H1 (cell line): ENCODE measurements at regions not wholly inside any gene's neighbourhood (a gene's known extent, or its start where the extent isn't known, plus 50 kb on each side); places are given as distances from the start of the nearest gene placed in this dataset.

Experiments
- CTCF ChIA-PET: fragments of 300-600 bp; sonication (Branson Sonifier 250); formaldehyde crosslinking; loops from one replicate; lab custom pipeline; 2021; ENCODE audit not compliant: partially characterized antibody; lab: Charles Lee
- POLR2A ChIA-PET: fragments of 300-600 bp; sonication (Branson Sonifier 250); formaldehyde crosslinking; loops from one replicate; lab custom pipeline; 2021; ENCODE audit warnings: inconsistent platforms; ENCODE audit not compliant: partially characterized antibody; lab: Charles Lee
- DNase-seq, 2 experiments: peaks; one replicate each; pipeline versions ENCODE4 v3.0.0 to v3.0.0-alpha.2; 2010 to 2022; ENCODE audit warnings: low spot score in 2 of 2, low read depth in 1 of 2, mixed read lengths in 1 of 2
- FAIRE-seq: peaks from 2 replicates; lab custom pipeline; 2011; peaks lifted over from hg19 to GRCh38; lab: Jason Lieb, UNC
- H2AFZ ChIP-seq: 2 replicates; pipeline ENCODE4 v1.8.1; 2012; ENCODE audit warnings: low read length, inconsistent platforms
- H2AK5ac ChIP-seq: 2 replicates; pipeline ENCODE4 v1.6.1; 2013; ENCODE audit warnings: low read depth, low read length
- H2BK120ac ChIP-seq: replicated peaks from 2 replicates; pipeline ENCODE3; 2013; ENCODE audit warnings: low read depth, low read length, inconsistent platforms
- H2BK12ac ChIP-seq: 2 replicates; pipeline ENCODE4 v1.6.1; 2013; ENCODE audit warnings: low read depth, low read length
- H2BK15ac ChIP-seq: 2 replicates; pipeline ENCODE4 v1.6.1; 2013; ENCODE audit warnings: low read length
- H2BK20ac ChIP-seq: 2 replicates; pipeline ENCODE4 v1.6.1; 2013; ENCODE audit warnings: low read length
- H2BK5ac ChIP-seq: 2 replicates; pipeline ENCODE4 v1.6.1; 2013; ENCODE audit warnings: low read depth, low read length
- H3K14ac ChIP-seq: 2 replicates; pipeline ENCODE4 v1.6.1; 2013; ENCODE audit warnings: inconsistent platforms; ENCODE audit not compliant: insufficient read length
- H3K18ac ChIP-seq: 2 replicates; pipeline ENCODE4 v1.6.1; 2013; ENCODE audit warnings: low read length; ENCODE audit errors: extremely low read depth
- H3K23ac ChIP-seq: 2 replicates; pipeline ENCODE4 v1.6.1; 2013; ENCODE audit warnings: inconsistent platforms; ENCODE audit not compliant: insufficient read length
- H3K23me2 ChIP-seq: 2 replicates; pipeline ENCODE4 v1.6.1; 2013; ENCODE audit warnings: low read depth, low read length
- H3K27ac ChIP-seq: 2 replicates; pipeline ENCODE4 v1.6.1; 2011; ENCODE audit warnings: low read depth, low read length, inconsistent platforms
- H3K27me3 ChIP-seq, 4 experiments: replicated peaks in 1 of 4; 1 replicate in 1 of 4; 2 replicates in 3 of 4; pipeline versions ENCODE4 v1.6.1 to v1.8.1; 2011 to 2013; ENCODE audit warnings: low read length in 3 of 4, mild to moderate bottlenecking in 3 of 4, inconsistent platforms in 2 of 4, mixed read lengths in 2 of 4, moderate library complexity in 1 of 4; ENCODE audit not compliant: control insufficient read depth in 3 of 4, insufficient read depth in 3 of 4; ENCODE audit errors: extremely low read depth in 1 of 4
- H3K36me3 ChIP-seq, 4 experiments: 2 replicates each; pipeline versions ENCODE4 v1.6.1 to v1.8.1; 2011 to 2013; ENCODE audit warnings: mild to moderate bottlenecking in 4 of 4, low read length in 3 of 4, moderate library complexity in 2 of 4, control low read depth in 1 of 4, inconsistent platforms in 1 of 4; ENCODE audit not compliant: insufficient read depth in 4 of 4, control insufficient read depth in 2 of 4
- H3K4ac ChIP-seq: replicated peaks from 2 replicates; pipeline ENCODE3; 2013; ENCODE audit warnings: low read length, low read depth, mixed read lengths, inconsistent platforms; ENCODE audit not compliant: insufficient read length
- H3K4me1 ChIP-seq, 4 experiments: replicated peaks in 1 of 4; 1 replicate in 1 of 4; 2 replicates in 3 of 4; pipeline versions ENCODE4 v1.6.1 to v1.8.1; 2011 to 2013; ENCODE audit warnings: low read length in 3 of 4, inconsistent platforms in 2 of 4, mixed read lengths in 1 of 4; ENCODE audit not compliant: insufficient read depth in 4 of 4, control insufficient read depth in 3 of 4
- H3K4me2 ChIP-seq, 2 experiments: 2 replicates each; pipeline versions ENCODE4 v1.6.1 to v1.8.1; 2011 to 2013; ENCODE audit warnings: low read depth in 2 of 2, low read length in 2 of 2, control low read depth in 1 of 2, inconsistent platforms in 1 of 2, mild to moderate bottlenecking in 1 of 2; ENCODE audit not compliant: insufficient read depth in 1 of 2
- H3K4me3 ChIP-seq, 4 experiments: fragments of 200-600, 300-600 bp in 1 of 4; sonication (generic), shearing (Covaris generic), sonication (Bioruptor Twin) in 1 of 4; 2 replicates each; pipeline versions ENCODE4 v1.5.1 to v1.8.1; 2011 to 2016; ENCODE audit warnings: low read length in 4 of 4, low read depth in 3 of 4, control low read depth in 2 of 4, inconsistent platforms in 2 of 4, mild to moderate bottlenecking in 2 of 4, mixed read lengths in 1 of 4, moderate library complexity in 1 of 4; ENCODE audit not compliant: insufficient read depth in 2 of 4; ENCODE audit errors: extremely low read depth in 1 of 4
- H3K56ac ChIP-seq: replicated peaks from 2 replicates; pipeline ENCODE3; 2013; ENCODE audit warnings: low read depth, mild to moderate bottlenecking, mixed read lengths, low read length, inconsistent platforms; ENCODE audit not compliant: insufficient read length
- H3K79me1 ChIP-seq: 2 replicates; pipeline ENCODE4 v1.6.1; 2013; ENCODE audit warnings: low read depth, low read length, control low read depth
- H3K79me2 ChIP-seq, 2 experiments: 2 replicates each; pipeline versions ENCODE4 v1.6.1 to v1.8.1; 2012 to 2013; ENCODE audit warnings: low read length in 2 of 2, mild to moderate bottlenecking in 2 of 2, inconsistent platforms in 1 of 2; ENCODE audit not compliant: insufficient read depth in 2 of 2, control insufficient read depth in 1 of 2
- H3K9ac ChIP-seq, 4 experiments: replicated peaks in 1 of 4; 1 replicate in 1 of 4; 2 replicates in 3 of 4; pipeline versions ENCODE4 v1.6.1 to v1.8.1; 2011 to 2013; ENCODE audit warnings: low read depth in 3 of 4, low read length in 3 of 4, control low read depth in 2 of 4, mild to moderate bottlenecking in 2 of 4, moderate library complexity in 2 of 4, inconsistent platforms in 1 of 4; ENCODE audit errors: extremely low read depth in 1 of 4
- H3K9me3 ChIP-seq, 2 experiments: 2 replicates each; pipeline versions ENCODE4 v1.6.1 to v1.8.1; 2012 to 2013; ENCODE audit warnings: mild to moderate bottlenecking in 2 of 2, moderate library complexity in 2 of 2, control low read depth in 1 of 2, inconsistent platforms in 1 of 2, low read depth in 1 of 2, low read length in 1 of 2, mixed read lengths in 1 of 2; ENCODE audit not compliant: insufficient read depth in 2 of 2
- H4K20me1 ChIP-seq, 2 experiments: replicated peaks in 1 of 2; 2 replicates each; pipeline versions ENCODE3 to v1.8.1; 2011 to 2013; ENCODE audit warnings: inconsistent platforms in 2 of 2, low read length in 2 of 2, mild to moderate bottlenecking in 1 of 2; ENCODE audit not compliant: insufficient read depth in 2 of 2, control insufficient read depth in 1 of 2
- H4K5ac ChIP-seq: 2 replicates; pipeline ENCODE4 v1.6.1; 2013; ENCODE audit warnings: low read length, low read depth, mixed read lengths, inconsistent platforms; ENCODE audit not compliant: insufficient read length
- H4K8ac ChIP-seq: 2 replicates; pipeline ENCODE4 v1.8.0; 2013; ENCODE audit warnings: mild to moderate bottlenecking, moderate library complexity, low read length, inconsistent platforms; ENCODE audit not compliant: insufficient read depth; ENCODE audit errors: extremely low read depth
- H4K91ac ChIP-seq: replicated peaks from 2 replicates; pipeline ENCODE3; 2013; ENCODE audit warnings: low read length, mixed read lengths, inconsistent platforms; ENCODE audit not compliant: insufficient read length
- CBX8 ChIP-seq: fragments of 300-800, 300-1000 bp; sonication (generic); IDR thresholded peaks from 2 replicates; pipeline ENCODE4 v1.7.1; 2016; ENCODE audit warnings: low read depth, low read length, borderline replicate concordance
- CHD2 ChIP-seq: IDR thresholded peaks from 2 replicates; pipeline ENCODE4 v1.6.1; 2012; ENCODE audit warnings: low read length, improper control_type of control experiment
- CTCF ChIP-seq, 3 experiments: IDR thresholded peaks; 1 replicate in 2 of 3; 2 replicates in 1 of 3; pipeline versions ENCODE4 v1.5.1 to v1.6.1; 2011; ENCODE audit warnings: low read length in 3 of 3, mild to moderate bottlenecking in 3 of 3, inconsistent platforms in 2 of 3, low read depth in 1 of 3, moderate library complexity in 1 of 3; ENCODE audit not compliant: insufficient read depth in 1 of 3; ENCODE audit errors: control extremely low read depth in 1 of 3
- FOSL1 ChIP-seq: IDR thresholded peaks from 2 replicates; pipeline ENCODE4 v1.6.1; 2011; ENCODE audit warnings: mild to moderate bottlenecking, low read depth, low read length, moderate library complexity; ENCODE audit not compliant: insufficient read depth
- HDAC6 ChIP-seq: IDR thresholded peaks from one replicate; pipeline ENCODE4 v1.7.1; 2012; ENCODE audit warnings: low read depth, mild to moderate bottlenecking, inconsistent platforms, low read length, moderate library complexity
- JUND ChIP-seq: IDR thresholded peaks from 2 replicates; pipeline ENCODE4 v1.6.1; 2011; ENCODE audit warnings: mild to moderate bottlenecking, improper control_type of control experiment, low read length
- MAX ChIP-seq: IDR thresholded peaks from 2 replicates; pipeline ENCODE4 v1.6.1; 2012; ENCODE audit warnings: inconsistent platforms
- PHF8 ChIP-seq: fragments of 200-600 bp; sonication (generic); conservative IDR thresholded peaks from 2 replicates; pipeline ENCODE4 v1.7.1; 2012; ENCODE audit warnings: low read depth, mild to moderate bottlenecking, inconsistent platforms, low read length, moderate library complexity
- POU5F1 ChIP-seq: IDR thresholded peaks from 2 replicates; pipeline ENCODE4 v1.6.1; 2011; ENCODE audit warnings: low read depth, mild to moderate bottlenecking, low read length, moderate library complexity
- RBBP5 ChIP-seq: IDR thresholded peaks from 2 replicates; pipeline ENCODE4 v1.7.1; 2012; ENCODE audit warnings: low read depth, mild to moderate bottlenecking, inconsistent platforms, low read length, moderate library complexity, borderline replicate concordance
- SIN3A ChIP-seq, 2 experiments: IDR thresholded peaks in 1 of 2; conservative IDR thresholded peaks in 1 of 2; 2 replicates each; pipeline ENCODE4 v1.6.1; 2011 to 2012; ENCODE audit warnings: low read length in 2 of 2, improper control_type of control experiment in 1 of 2, low read depth in 1 of 2, mild to moderate bottlenecking in 1 of 2
- SRF ChIP-seq: IDR thresholded peaks from 2 replicates; pipeline ENCODE4 v1.6.1; 2011; ENCODE audit warnings: mild to moderate bottlenecking, low read depth, low read length, moderate library complexity
- WGBS, 2 experiments: shearing (Covaris generic) in 1 of 2; methylation state at CpG; one replicate each; pipeline versions ENCODE4 v1.1.6 to v1.1.7; 2013 to 2015; ENCODE audit warnings: low lambda C conversion rate in 2 of 2, mixed read lengths in 2 of 2, inconsistent platforms in 1 of 2, low coverage in 1 of 2, missing lambda C conversion rate in 1 of 2; ENCODE audit not compliant: insufficient replicate concordance in 2 of 2, insufficient coverage in 1 of 2, insufficient read length in 1 of 2; ENCODE audit errors: extremely low coverage in 1 of 2, missing lambda C conversion rate in 1 of 2; 5-methylcytosine and 5-hydroxymethylcytosine counted together

GRCh38 chrY:8051340-8051739 is 1139.8 kb upstream of the AMELY start:
- Histone ChIP-seq H3K23ac (no peak overlapping the region), H2BK20ac (no peak overlapping the region), H3K9ac (no peak overlapping the region), H2BK120ac (no peak overlapping the region), H3K4me1 (no peaks in the 10 kb centered on the region), H2BK5ac (no peak overlapping the region), H2BK15ac (no peak overlapping the region), H3K79me2 (no peaks in the 10 kb centered on the region), H4K20me1 (no peaks in the 10 kb centered on the region), H3K56ac (no peak overlapping the region), H3K79me1 (no peaks in the 10 kb centered on the region), H4K5ac (no peak overlapping the region), H2AK5ac (no peak overlapping the region), H3K4me2 (no peak overlapping the region), H3K4ac (no peak overlapping the region), H3K23me2 (no peaks in the 10 kb centered on the region), H3K18ac (no peak overlapping the region), H4K8ac (no peak overlapping the region), H4K91ac (no peak overlapping the region), H3K9me3 (peaks cover 2 to 33% of the 10 kb centered on the region in 2 experiments; a peak in 3 of 4 replicates), H2BK12ac (no peak overlapping the region), H3K14ac (no peak overlapping the region), H2AFZ (no peak overlapping the region), H3K27ac (no peak overlapping the region), H3K36me3 (no peaks in the 10 kb centered on the region), H3K27me3 (no peaks in the 10 kb centered on the region), H3K4me3 (no peak overlapping the region)
- DNase-seq (no peak), FAIRE-seq (no peak)
- POLR2A ChIA-PET, result no interaction called here
- 100% methylated on average over 1 of the region's 1 CpG; no CpG with 5 or more reads in 1 of the 2 experiments for WGBS, 2 experiments
- CTCF ChIA-PET, result no interaction called here
- TF ChIP-seq PHF8 (no peak), HDAC6 (no peak), JUND (no peak), FOSL1 (no peak), RBBP5 (no peak), POU5F1 (no peak), MAX (no peak), CBX8 (no peak), CHD2 (no peak), SIN3A (conservative IDR thresholded peaks at IDR 0.05 in 1 of 2, IDR thresholded peaks at IDR 0.05 in 1 of 2; ENCODE audit: low read depth in 1 of 2, low read length in 2 of 2) (no peak), SRF (no peak), CTCF (IDR thresholded peaks at IDR 0.05; ENCODE audit: control extremely low read depth in 1 of 3, insufficient read depth in 1 of 3, low read depth in 1 of 3, low read length in 3 of 3) (no peak)
